Kidney tubule cell (primary cell): ENCODE measurements at regions not wholly inside any gene's neighbourhood (a gene's known extent, or its start where the extent isn't known, plus 50 kb on each side); places are given as distances from the start of the nearest gene placed in this dataset.

Experiments
- DNase-seq: peaks from one replicate; pipeline ENCODE4 v3.0.0-alpha.2; 2018; ENCODE audit warnings: low spot score

DNA sequence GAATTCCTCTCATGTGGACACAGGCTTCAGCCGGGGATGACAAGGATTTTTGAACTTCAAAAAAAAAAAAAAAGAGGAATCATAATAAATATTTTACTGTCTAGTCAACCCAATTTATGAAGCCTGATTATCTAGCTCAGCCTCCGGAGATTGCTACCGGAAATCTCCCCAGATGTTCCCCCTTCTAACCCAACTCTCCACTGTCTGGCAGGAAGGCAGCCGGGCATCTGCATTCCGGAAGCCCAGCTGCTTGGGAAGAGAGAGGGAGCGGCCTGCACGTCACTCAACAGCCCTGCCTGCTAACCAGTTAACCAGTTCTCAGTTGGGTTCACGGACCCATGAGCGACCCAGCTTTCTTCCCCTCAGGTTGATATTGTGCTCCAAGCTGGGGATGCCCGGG is 87.2 kb upstream of the POU3F3 start:
- DNase-seq: no peak

DNA sequence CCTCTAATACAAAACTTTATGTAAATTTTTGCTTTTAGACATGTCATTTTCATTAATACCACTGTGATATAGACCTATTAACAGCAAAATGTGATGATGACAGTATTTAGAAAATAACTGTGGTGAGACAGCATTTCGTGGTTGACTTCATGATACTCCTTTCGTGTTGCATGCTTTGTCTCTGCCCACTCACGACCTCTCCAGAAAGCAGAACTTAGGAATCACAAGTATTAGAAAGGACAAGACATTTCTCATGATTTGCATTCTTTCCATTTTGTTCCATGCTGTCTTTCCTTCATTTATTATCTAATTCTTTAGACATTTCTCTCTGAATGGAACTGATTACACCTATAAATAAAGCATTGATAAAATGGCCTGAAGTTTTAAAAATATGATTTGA is 85.2 kb upstream of the POU3F3 start:
- peak; percentile 80 for DNase-seq

DNA sequence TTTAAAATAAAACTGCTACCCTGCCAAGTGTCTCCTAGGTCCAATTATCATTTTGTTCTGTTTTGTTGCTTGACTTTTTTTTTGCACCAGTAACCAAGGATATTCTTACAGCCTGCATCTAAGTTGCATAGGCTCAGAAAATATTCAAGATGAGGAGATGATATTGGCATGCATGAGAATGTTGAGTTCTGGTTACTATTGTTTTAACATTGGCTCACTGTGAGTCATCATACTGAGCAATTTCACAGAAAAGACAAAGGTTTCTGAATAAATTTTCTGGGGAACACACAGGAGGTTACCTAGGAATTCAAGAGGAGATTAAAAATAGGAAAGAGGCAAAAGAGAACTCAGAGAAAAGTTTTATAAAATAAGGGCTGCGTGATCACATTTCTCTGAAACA is 84.8 kb upstream of the POU3F3 start:
- DNase-seq: peak; percentile 95

DNA sequence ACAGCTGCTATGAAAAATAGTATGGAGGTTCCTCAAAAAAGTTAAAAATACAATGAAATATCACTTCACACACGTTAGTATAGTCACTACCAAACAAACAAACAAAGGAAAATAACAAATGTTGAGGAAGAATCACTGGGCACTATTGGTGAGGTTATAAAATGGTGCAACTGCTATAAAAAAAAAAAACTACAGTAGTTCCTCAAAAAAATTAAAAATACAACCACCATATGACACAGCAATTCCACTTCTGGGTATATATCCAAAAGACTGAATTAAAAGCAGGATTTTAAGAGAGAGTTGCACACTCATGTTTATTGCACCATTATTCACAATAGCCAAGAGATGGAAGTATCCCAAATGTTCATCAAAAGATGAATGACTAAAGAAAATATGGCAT is 80.9 kb upstream of the POU3F3 start:
- no peak for DNase-seq

DNA sequence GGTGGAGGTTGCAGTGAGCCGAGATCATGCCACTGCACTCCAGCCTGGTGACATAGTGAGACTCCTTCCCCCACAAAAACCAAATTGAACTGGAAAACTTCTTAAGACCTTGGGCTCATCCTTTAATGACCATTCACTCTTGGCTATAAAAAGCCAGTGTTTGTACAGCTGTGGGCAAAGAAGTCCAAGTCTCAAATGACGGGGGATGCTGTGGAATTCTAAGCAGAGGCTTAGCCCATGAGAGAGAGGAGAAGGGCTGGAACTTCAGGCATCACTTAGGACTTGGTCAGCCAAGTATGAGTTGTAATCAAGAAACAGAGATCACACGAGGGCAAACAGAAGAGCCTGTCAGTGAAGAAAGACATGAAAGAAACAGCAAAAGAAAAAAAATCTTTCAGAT is 79.3 kb upstream of the POU3F3 start:
- DNase-seq: no peak

DNA sequence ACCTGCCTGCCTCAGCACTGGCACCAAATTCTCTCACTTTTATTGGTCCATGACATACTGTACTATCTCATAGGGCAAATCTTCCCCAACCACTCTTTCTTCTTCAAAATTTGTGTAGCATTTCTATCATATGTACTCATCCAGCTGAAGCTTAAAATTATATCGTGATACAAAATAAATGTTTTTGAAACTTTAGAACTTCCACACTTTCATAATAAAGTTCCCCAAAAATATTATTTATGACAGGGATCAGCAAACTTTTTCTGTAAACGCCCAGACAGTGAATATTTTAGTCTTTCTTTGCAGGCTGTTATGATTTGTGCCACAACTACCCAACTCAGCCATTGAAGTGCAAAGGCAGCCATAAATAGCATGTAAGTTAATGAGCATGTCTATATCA is 76.2 kb upstream of the POU3F3 start:
- no peak for DNase-seq

DNA sequence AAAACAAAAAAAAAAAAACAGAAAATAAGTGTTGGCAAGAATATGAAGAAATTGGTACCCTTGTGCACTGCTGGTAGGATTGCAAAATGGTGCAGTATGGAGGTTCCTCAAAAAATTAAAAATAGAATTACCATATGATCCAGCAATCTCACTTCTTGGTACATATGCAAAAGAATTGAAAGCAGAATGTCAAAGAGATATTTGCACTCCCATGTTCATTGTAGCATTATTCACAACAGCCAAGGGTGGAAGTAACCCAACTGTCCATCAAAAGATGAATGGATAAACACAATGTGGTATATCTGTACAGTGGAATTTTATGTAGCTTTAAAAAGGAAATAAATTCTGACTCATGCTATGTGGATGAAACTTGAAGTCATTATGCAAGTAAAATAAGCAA is 72.8 kb upstream of the POU3F3 start:
- DNase-seq: no peak

DNA sequence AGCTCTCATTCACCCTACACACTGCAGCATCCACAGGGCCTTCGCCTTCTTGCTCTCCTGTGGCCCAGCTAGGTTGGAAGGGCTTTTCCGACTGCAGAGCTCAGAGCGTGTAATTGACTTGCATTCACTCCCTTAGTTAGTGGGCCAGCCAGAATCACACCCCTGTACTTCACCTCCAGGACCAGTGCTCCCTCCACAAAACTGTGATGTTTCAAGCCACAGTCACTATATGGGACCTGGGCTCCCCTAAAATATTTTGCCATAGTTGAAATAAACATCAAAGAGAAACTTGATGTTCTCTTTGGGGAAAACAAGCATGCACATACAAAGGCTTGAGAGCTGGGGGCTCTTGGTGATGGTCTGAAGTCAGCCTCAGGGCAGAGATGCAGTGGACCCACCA is 69.7 kb upstream of the POU3F3 start:
- no peak for DNase-seq

DNA sequence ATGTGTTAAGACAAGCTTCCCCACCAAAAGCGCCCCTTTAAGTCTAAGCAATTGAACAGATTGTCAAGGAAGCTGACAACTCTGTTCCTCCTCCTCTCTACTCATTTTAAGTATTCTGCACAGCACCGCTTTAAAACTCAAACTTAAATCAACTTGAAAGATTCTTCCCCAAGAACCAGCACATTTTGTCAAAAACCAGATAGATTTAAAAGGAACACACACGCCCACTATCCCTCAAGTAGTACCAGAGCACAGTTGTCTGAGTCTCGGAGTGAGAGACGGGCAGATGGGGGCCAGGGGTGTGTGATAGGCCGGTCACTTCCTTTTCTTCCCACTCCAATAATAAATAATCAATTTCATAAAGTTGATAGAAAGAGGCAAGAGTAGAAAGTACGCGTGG is 67.7 kb upstream of the POU3F3 start:
- DNase-seq: no peak

DNA sequence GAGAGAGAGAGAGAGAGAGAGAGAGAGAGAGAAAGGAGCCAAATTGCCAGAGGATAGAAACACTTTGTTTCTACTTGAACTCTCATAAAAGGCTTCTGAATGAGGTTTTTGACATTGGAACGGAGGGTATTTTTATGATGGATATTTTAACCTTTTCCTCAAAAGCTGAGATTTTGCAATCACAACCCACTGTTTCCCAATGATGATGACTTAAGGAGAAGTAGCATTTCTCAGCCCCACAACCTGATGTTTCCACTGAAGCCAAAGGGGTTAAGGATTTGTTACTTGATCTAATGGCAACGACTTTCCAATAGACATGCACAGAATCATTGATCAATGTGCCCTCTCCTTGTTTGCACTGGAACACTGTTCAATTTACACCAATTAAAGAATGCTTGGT is 67.1 kb upstream of the POU3F3 start:
- DNase-seq: no peak

DNA sequence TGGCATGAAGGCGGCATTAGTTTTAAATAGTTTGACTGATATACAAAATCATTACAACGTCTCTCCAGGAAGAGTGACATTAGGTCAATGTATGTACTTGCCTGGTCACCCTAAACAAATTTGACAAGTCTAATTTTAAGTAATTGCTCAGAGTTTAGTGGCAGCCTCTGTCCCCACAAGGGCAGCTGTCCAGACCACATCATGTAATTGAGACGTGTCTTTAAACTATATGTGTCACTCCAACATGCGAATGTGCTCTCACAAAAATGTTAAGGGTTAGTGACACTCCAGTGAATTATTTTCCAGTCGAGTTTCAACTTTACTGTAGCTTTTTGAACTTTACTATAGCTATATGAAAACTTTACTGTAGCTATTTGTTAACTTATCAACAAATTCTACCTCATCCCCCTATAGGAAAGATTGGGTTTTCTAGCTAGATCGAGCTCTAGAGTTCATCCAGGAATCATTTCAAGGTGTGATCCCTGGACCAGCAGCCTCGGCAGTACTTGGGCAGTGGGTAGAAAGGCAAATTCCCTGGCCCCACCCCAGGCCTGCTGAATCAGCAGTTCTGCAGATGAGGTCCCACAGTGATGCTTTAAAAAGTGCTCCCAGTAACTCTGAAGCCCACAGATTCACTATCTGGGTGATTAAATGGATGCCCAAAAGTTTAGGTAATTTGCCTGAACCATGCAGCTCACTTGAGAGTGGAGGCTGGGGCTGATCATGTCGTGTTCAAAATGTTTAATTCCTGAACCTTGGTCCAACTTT is 66.4 kb upstream of the POU3F3 start:
- DNase-seq: no peak

DNA sequence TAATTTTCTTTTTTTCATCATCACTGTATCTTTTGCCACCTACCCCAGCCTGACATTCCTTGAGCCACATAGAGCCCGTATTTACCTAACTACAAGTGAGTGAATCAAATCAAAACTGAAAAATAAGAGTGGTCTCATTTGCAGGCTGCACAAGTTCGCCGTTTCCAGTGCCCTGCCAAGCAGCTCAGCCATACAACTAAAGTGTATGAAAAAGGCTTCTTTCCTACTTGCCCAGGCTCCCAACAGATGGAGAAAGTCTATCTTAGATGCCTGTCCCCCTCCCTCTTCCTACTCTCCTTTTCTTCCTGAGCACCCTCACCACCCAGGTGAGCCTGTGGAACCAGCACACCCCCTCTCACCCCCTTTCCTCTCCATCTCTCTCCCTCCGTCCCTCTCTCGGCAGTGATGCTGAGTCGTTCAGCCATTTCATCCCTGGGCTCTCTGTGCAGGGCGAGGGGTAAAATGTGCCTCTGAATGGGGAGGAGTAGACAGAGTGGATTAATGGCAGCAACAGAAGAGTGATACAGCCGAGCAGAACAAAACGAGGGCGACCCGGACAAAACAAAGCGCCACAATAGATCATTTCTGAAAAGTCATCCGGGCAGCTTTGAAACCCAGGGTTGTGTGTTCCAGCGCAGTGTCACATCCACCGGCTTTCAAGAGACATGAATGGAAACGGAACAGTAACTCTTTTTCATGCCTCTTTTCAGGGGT is 65.0 kb upstream of the POU3F3 start:
- DNase-seq: no peak

DNA sequence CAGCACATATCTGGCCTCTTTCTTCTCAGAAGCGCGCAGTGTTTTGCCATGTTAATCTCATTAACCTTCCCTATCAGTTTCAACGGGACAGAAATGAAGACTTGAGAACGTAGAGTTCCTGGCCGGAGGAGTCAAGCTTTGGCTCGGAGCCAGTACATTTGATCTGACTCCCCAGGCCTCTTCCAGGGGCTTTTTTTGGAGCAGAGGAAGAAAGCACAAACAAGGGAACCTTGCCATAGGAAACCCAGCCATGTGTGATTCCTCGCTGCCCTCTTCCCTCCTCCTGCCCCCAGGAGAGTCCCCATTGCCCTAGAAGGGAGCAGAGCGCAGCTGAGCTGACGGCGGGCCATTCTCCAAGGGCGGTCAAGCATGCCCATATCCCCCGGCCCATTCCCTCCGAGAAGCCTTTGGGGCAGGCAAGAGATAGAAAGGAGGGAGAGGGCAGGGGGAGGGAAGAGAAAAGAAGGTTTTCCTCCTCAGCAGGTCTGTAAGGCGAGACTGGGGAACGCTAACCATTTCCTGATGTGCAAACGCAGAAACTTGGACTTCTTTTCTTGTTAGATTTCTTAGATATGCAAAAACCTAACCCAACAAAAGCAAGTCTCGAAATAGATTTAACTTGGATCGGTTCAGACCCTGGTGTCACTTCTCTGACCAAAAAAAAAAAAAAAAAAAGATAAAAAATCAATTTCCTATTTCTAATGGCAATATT is 63.7 kb upstream of the POU3F3 start:
- peak; percentile 87 for DNase-seq

DNA sequence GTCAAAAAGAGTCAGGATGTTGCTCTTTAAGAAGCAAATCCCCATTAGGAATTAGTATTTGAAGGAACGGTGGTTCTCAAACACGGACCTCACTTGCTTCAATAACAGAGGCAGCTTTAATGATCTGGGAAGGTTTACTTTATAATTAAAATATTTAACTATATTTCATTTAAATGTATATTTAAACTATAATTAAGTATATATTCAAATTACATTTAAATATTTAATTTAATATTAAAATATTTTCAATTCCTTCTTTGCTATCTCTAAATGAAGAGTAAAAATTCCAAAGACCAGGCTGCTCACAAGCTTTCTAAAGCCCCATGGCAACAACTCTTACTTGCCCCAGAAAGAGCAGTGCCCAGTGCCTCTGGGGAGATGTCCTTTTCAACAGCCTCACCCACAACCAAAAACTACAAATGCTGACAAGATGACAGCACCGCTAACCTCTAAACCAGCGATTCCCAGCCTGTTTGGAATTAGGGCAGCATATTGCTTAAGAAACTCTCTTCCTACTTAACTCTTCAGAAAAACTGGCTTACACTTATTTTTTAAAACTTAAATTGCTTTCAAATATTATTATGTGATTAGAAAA is 62.9 kb upstream of the POU3F3 start:
- no peak for DNase-seq

DNA sequence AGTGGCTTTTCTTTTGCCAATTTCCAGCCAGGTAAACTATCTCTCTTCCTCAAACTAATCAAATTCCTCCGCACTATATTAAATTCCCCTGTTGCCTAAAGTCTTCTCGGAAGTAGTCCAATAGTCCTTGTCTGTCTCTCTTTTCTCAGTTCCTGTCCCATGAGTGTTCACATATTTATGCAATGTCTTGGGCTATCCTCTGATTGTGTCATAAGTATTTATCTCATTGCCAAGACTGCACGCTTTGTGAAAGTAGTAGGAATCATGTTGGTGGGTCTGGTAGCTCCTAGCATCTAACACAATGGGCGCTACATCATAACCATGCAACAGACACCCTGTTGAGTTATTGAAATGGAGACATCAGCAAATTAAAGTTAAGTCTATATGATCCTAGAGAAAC is 59.9 kb upstream of the POU3F3 start:
- DNase-seq: peak; percentile 43

DNA sequence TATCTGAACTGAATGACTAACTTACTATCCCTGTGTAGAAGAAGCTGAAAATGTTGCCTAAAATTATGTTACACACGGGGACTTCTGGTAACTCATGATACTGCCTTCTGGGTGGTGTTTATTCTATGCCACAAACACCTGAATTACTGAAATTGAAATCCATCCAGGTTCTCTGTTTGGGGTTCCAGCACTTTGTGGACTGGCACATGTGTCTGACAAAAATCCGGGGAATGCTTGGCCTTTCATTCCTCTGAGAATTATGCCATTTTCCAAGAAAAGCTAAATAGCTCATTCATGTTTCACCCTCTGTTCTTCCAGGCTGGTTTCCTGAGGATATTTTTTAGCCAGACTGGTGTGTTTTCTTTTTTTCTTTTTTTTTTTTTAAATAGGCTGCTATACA is 59.5 kb upstream of the POU3F3 start:
- DNase-seq: peak; percentile 28
